ENCODE measurements at regions not wholly inside any gene's neighbourhood (a gene's known extent, or its start where the extent isn't known, plus 50 kb on each side); places are given as distances from the start of the nearest gene placed in this dataset.

- no peaks in the 10 kb centered on the region for H3K4me1 ChIP-seq (ENCODE audit: insufficient read depth)
- no peaks in the 10 kb centered on the region for H3K79me2 ChIP-seq (replicated peaks; ENCODE audit: insufficient read depth)
- no peak for TF ChIP-seq ZNF331 (CRISPR knock-in tag; IDR thresholded peaks at IDR 0.05; ENCODE audit: low read depth)
- TF ChIP-seq STAT1 (IDR thresholded peaks at IDR 0.05; ENCODE audit: unreplicated experiment) = no peak
- no peak for TF ChIP-seq POLR2AphosphoS5 (IDR thresholded peaks at IDR 0.05; ENCODE audit: low read depth)
- no peak for TF ChIP-seq EZH2 (IDR thresholded peaks at IDR 0.05; ENCODE audit: low read depth, unreplicated experiment)
- no peak for TF ChIP-seq CREB1 (CRISPR knock-in tag; IDR thresholded peaks at IDR 0.05; ENCODE audit: low read depth)
- no peak for TF ChIP-seq ZNF462 (CRISPR knock-in tag; IDR thresholded peaks at IDR 0.05)
- no peak for TF ChIP-seq EZH2phosphoT487 (IDR thresholded peaks at IDR 0.05; ENCODE audit: unreplicated experiment)
- TF ChIP-seq REST (IDR thresholded peaks at IDR 0.05; ENCODE audit: unreplicated experiment) = no peak
- TF ChIP-seq NANOG (IDR thresholded peaks at IDR 0.05; ENCODE audit: borderline replicate concordance) = no peak
- TF ChIP-seq CTCF (conservative IDR thresholded peaks at IDR 0.05; ENCODE audit: low read depth in 2 of 2) = no peak
- no peak for TF ChIP-seq ETS1 (IDR thresholded peaks at IDR 0.05)
- no peak for TF ChIP-seq ZNF114 (CRISPR knock-in tag; IDR thresholded peaks at IDR 0.05)
- TF ChIP-seq JUNB (IDR thresholded peaks at IDR 0.05; ENCODE audit: unreplicated experiment) = no peak
- no peaks in the 10 kb centered on the region for H3K27me3 ChIP-seq (ENCODE audit: insufficient read depth)
- no peaks in the 10 kb centered on the region for H4K20me1 ChIP-seq (replicated peaks; ENCODE audit: insufficient read depth)
- Mint-ChIP-seq H3K27me3 (ENCODE audit: insufficient read depth, low read depth, poor library complexity) (peaks cover 2% of the 10 kb centered on the region), H3K9me3 (peaks cover 5% of the 10 kb centered on the region; the same call in 1 of the 3 replicates), H3K4me3 (no peak overlapping the region), H3K27ac (no peak overlapping the region), H3K36me3 (ENCODE audit: low read depth) (no peaks in the 10 kb centered on the region), H3K4me1 (no peaks in the 10 kb centered on the region)
- H3K4me2 ChIP-seq = no peak overlapping the region
- no peaks in the 10 kb centered on the region for H3K36me3 ChIP-seq (ENCODE audit: insufficient read depth)
- no peak overlapping the region for H3K4me3 ChIP-seq
- ATAC-seq (no peak), DNase-seq (ENCODE audit: low spot score) (no peak)
- no peak overlapping the region for H3K27ac ChIP-seq (ENCODE audit: low read depth)
- H3F3A ChIP-seq (replicated peaks; ENCODE audit: low read depth) = no peaks in the 10 kb centered on the region
- H3K9me2 ChIP-seq (ENCODE audit: insufficient read depth) = no peaks in the 10 kb centered on the region
- no peak overlapping the region for H2AFZ ChIP-seq
Observed at GRCh38 chr1:192740214-192740613, 68.6 kb upstream of the RGS2 start.

Data from GM23338 (cell line).